DND-41 (cell line): ENCODE measurements at regions not wholly inside any gene's neighbourhood (a gene's known extent, or its start where the extent isn't known, plus 50 kb on each side); places are given as distances from the start of the nearest gene placed in this dataset.

Experiments used
- CTCF ChIP-seq: IDR thresholded peaks from 2 replicates; pipeline ENCODE4 v1.5.1; 2012; ENCODE audit warnings: borderline replicate concordance, low read length, moderate library complexity, mild to moderate bottlenecking; ENCODE audit not compliant: poor library complexity, severe bottlenecking; ENCODE audit errors: extremely low read depth
- EZH2 ChIP-seq: IDR thresholded peaks from 3 replicates; pipeline ENCODE4 v1.6.1; 2012; ENCODE audit warnings: borderline replicate concordance, low read depth, mild to moderate bottlenecking, moderate library complexity, low read length, inconsistent platforms; ENCODE audit not compliant: severe bottlenecking

- no peak for TF ChIP-seq CTCF
- no peak for TF ChIP-seq EZH2
Measured at GRCh38 chr5:130268489-130268888, 364.2 kb downstream of the CHSY3 start.
